Fibroblast of peridontal ligament (primary cell): ENCODE measurements at regions not wholly inside any gene's neighbourhood (a gene's known extent, or its start where the extent isn't known, plus 50 kb on each side); places are given as distances from the start of the nearest gene placed in this dataset.
A peak's percentile ranks its signal among the peaks of the same experiment; 100 is the strongest.
"Not testable (repeated sequence)": the region's sequence is repeated elsewhere in the genome, so short reads cannot be mapped to it uniquely, and the experiment has no call there.

Experiments used
- DNase-seq: peaks from one replicate; pipeline ENCODE4 v3.0.0-alpha.2; 2010; ENCODE audit errors: extremely low read depth

GRCh38 chr5:155768332-155768731 lies 558.6 kb upstream of the SGCD start:
- no peak for DNase-seq

- DNase-seq, result no peak
Measured at GRCh38 chr5:155772009-155772662, 554.8 kb upstream of the SGCD start.

- no peak for DNase-seq
Measured at GRCh38 chr5:155773680-155774079, 553.3 kb upstream of the SGCD start.

- no peak for DNase-seq
Measured at GRCh38 chr5:155780260-155780659, 546.7 kb upstream of the SGCD start.

- DNase-seq, result peak; percentile 1
Measured at GRCh38 chr5:155783246-155783645, 543.7 kb upstream of the SGCD start.

GRCh38 chr5:155783791-155784190 lies 543.2 kb upstream of the SGCD start:
- DNase-seq, result no peak

- no peak for DNase-seq
Measured at GRCh38 chr5:155786108-155786507, 540.9 kb upstream of the SGCD start.

GRCh38 chr5:155792873-155793272 lies 534.1 kb upstream of the SGCD start:
- no peak for DNase-seq

GRCh38 chr5:155794795-155795194 lies 532.2 kb upstream of the SGCD start:
- DNase-seq, result peak; percentile 11

- DNase-seq, result no peak
Measured at GRCh38 chr5:155799308-155799707, 527.7 kb upstream of the SGCD start.

- no peak for DNase-seq
Measured at GRCh38 chr5:155807884-155808576, 518.9 kb upstream of the SGCD start.

GRCh38 chr5:155815248-155815647 lies 511.7 kb upstream of the SGCD start:
- DNase-seq, result no peak

GRCh38 chr5:155822177-155822576 lies 504.8 kb upstream of the SGCD start:
- DNase-seq, result no peak

GRCh38 chr5:155826611-155827507 lies 500.1 kb upstream of the SGCD start:
- DNase-seq, result no peak

GRCh38 chr5:155827508-155827815 lies 499.5 kb upstream of the SGCD start:
- not testable (repeated sequence) for DNase-seq

- no peak for DNase-seq
Measured at GRCh38 chr5:155827949-155828348, 499.0 kb upstream of the SGCD start.

GRCh38 chr5:155831491-155831890 lies 495.5 kb upstream of the SGCD start:
- DNase-seq, result no peak

GRCh38 chr5:155833287-155833686 lies 493.7 kb upstream of the SGCD start:
- peak; percentile 9 for DNase-seq

GRCh38 chr5:155834271-155834975 lies 492.5 kb upstream of the SGCD start:
- no peak for DNase-seq

GRCh38 chr5:155836089-155836803 lies 490.7 kb upstream of the SGCD start:
- DNase-seq, result no peak

- DNase-seq, result no peak
Measured at GRCh38 chr5:155838394-155838793, 488.6 kb upstream of the SGCD start.
